ENCODE measurements at regions not wholly inside any gene's neighbourhood (a gene's known extent, or its start where the extent isn't known, plus 50 kb on each side); places are given as distances from the start of the nearest gene placed in this dataset.
"Not testable (repeated sequence)": the region's sequence is repeated elsewhere in the genome, so short reads cannot be mapped to it uniquely, and the experiment has no call there.

- DNase-seq (ENCODE audit: extremely low spot score, insufficient read length, low read depth): no peak
- FAIRE-seq: no peak
Observed at GRCh38 chr1:148363439-148363810, 119.7 kb downstream of the PPIAL4G start.

DNA sequence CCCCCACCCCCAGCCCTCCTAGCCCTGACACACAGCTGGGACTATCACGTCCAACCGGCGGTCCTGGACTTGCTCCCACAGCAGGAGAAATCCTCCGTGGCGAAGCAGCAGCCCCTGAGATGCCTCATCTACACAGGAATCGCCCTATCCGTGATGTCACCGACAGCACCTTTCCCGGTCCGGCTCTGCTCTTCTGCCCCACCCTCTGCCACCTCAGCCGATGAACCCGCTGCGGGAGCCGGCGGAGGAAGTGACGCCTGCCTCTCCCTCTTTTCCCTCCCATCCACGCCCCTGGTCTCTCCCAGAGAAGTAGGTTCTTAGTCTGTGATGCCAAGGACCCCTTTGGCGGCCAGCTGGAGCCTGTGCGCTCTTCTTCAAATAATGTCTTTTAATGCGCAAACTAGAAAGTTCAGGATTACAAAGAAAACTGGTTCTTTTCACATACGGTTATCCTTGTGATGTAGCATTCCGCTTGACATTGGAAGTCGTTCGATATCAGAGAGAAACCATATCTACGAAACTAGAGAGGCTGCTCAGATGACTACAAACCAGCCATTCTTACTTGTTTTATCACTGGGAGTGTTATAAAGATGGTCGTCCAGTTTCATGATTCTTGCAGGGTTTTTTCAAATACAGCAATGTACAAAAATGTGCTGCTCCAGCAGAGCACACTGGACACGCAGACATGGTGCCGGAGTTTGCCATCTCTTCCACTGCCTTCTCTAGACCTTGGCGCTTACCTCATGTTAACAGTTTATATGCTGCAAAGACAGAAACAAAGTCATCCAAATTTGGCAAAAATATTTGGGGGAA, 120.3 kb downstream of the PPIAL4G start:
- DNase-seq (ENCODE audit: extremely low spot score, insufficient read length, low read depth) (no peak), FAIRE-seq (no peak)

DNA sequence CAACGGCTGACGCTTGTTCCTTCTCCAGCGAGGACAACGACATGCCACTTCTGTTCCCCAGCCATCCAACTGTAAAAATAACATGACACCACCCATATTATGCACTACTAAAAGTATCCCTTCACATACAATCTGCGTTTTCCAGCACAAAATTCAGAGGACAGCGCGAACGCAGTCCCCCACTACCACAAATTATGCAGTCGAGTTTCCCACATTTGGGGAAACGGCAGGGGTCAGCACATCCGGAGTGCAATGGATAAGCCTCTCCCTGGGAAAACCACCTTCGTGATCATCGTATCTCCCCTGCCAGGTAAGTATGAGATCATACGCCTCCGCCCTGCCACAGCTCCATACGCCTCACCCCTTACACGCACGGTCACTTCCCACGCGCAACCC, 120.9 kb downstream of the PPIAL4G start:
- FAIRE-seq: no peak
- no peak for DNase-seq (ENCODE audit: extremely low spot score, insufficient read length, low read depth)

- DNase-seq (ENCODE audit: extremely low spot score, insufficient read length, low read depth): not testable (repeated sequence)
Observed at GRCh38 chr1:148361427-148362215, 121.5 kb downstream of the PPIAL4G start.

DNA sequence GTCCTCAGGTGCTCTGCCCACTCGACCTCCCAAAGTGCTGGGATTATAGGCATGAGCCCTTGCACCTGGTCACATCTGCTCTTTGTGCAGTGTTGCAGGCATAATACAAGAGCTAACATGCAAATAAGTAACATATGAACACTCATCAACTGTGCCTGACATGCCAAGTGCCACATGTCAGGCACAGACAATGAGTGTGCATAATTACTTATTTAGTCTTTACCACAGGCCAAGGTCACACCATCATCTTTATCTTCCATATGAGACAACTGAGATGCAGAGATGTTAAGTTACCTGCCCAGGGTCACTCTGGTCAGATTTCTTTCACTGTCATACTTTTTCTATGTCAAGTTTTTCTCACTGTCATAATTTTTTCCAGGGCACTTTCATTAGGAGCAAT, 126.1 kb downstream of the PPIAL4G start:
- FAIRE-seq (no peak), DNase-seq (ENCODE audit: extremely low spot score, insufficient read length, low read depth) (no peak)

More at GRCh38 chr1:148361427-148362215, 121.5 kb downstream of the PPIAL4G start:
- not testable (repeated sequence) for FAIRE-seq

GRCh38 chr1:148355976-148356375, 127.1 kb downstream of the PPIAL4G start:
- DNase-seq (ENCODE audit: extremely low spot score, insufficient read length, low read depth) (no peak), FAIRE-seq (no peak)

GRCh38 chr1:148354913-148355308, 128.2 kb downstream of the PPIAL4G start:
- DNase-seq (ENCODE audit: extremely low spot score, insufficient read length, low read depth) (no peak), FAIRE-seq (no peak)

DNA sequence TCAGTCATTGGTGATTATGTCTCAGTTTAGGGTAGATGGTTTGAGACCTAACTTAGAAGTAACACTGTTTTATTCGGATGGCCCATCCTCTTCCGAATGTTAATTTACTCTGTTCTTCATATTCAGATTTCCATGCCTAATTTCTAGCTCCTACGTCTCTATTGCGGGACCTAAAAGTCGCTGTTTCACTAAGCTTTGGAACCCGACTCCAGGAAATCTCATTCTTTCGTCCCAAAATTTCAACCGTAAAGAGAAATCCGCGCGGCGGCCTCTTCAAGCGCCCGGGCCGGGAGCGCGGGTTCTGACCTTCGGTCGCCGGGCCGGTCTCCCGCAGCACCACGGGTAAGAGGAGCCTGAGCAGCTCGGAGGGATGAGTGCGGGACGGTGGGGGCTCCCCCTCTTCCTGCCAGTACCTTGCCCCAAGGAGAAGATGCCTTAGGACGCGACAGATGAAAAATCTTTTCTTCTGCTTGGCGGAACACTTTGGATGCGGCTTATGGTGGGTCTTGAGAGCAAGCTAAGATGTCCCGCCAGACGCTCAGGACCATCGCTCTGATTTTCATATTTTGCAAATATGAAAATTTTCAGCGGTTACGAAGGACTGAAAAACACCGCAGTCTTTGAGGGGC, 128.7 kb downstream of the PPIAL4G start:
- DNase-seq (ENCODE audit: extremely low spot score, insufficient read length, low read depth) (no peak), FAIRE-seq (no peak)

GRCh38 chr1:148353461-148354283, 129.4 kb downstream of the PPIAL4G start:
- FAIRE-seq (no peak), DNase-seq (ENCODE audit: extremely low spot score, insufficient read length, low read depth) (no peak)

GRCh38 chr1:148352470-148353053, 130.5 kb downstream of the PPIAL4G start:
- FAIRE-seq: no peak
- no peak for DNase-seq (ENCODE audit: extremely low spot score, insufficient read length, low read depth)

DNA sequence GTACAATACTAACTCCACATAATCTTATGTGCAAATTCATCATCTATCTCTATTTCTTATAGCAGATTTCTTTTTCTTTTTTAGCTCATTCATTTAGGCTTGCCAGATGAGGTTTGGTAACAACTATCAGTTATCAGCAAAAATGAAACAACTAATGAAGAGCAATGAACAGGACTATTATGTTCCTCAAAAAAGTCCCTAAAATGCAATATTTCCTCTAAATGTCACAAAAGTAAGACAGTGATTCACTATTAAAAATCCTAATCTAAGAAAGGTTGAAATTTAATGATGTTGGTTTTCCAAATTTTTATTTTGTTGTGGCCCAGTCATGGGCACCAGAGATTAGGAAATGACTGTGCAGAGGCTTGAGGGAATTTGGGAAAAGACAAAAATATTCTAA, 135.3 kb downstream of the PPIAL4G start:
- FAIRE-seq: no peak

DNA sequence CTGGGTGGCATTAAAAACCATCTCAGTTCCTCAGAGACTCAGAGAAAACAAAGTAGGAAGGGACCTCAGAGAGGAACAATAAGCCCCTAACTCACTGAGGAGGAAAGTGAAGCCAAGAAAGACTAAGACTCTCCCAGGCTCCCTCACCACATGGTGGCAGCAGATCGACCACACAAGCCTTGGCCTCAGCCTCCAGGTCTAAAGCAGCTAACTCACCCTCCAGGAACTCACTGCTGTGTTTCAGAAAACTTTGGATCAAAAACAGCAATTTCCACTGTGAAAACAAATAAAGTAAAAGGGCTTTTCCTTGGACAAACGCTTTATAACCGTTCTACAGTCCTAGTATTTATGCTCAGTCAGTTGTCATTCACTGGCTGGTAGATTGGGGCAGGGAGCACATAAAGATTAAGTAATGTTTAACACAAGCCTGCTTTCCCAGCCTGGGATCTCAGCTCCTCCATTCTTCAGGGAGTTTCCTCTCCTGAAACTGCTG, 137.4 kb downstream of the PPIAL4G start:
- DNase-seq (ENCODE audit: extremely low spot score, insufficient read length, low read depth): not testable (repeated sequence)
- peak; percentile 54 for FAIRE-seq

More for the DNA sequence above, 135.3 kb downstream of the PPIAL4G start:
- DNase-seq (ENCODE audit: extremely low spot score, insufficient read length, low read depth): no peak

GRCh38 chr1:148344651-148345050, 138.5 kb downstream of the PPIAL4G start:
- DNase-seq (ENCODE audit: extremely low spot score, insufficient read length, low read depth); FAIRE-seq: not testable (repeated sequence)

DNA sequence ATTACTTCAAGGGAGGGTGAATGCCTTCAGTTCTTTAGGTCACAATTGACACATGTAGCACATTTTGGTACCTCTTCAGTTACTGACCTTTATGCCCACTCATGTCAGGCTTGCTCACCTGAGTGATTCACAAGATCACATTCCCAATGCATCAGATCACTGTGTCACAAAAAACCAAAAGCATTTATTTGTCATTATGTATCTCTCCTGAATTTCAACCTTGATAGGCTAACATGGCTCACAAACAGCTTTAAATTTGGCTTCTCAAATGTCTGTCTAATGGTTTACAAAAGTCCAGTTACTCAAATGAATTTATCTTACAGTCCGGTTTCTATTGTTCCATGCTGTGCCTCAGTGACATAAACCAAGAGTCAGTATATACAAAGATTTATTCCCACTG, 141.4 kb downstream of the PPIAL4G start:
- DNase-seq (ENCODE audit: extremely low spot score, insufficient read length, low read depth); FAIRE-seq: not testable (repeated sequence)

- not testable (repeated sequence) for FAIRE-seq; DNase-seq (ENCODE audit: extremely low spot score, insufficient read length, low read depth)
Observed at GRCh38 chr1:148336121-148336918, 146.8 kb downstream of the PPIAL4G start.

DNA sequence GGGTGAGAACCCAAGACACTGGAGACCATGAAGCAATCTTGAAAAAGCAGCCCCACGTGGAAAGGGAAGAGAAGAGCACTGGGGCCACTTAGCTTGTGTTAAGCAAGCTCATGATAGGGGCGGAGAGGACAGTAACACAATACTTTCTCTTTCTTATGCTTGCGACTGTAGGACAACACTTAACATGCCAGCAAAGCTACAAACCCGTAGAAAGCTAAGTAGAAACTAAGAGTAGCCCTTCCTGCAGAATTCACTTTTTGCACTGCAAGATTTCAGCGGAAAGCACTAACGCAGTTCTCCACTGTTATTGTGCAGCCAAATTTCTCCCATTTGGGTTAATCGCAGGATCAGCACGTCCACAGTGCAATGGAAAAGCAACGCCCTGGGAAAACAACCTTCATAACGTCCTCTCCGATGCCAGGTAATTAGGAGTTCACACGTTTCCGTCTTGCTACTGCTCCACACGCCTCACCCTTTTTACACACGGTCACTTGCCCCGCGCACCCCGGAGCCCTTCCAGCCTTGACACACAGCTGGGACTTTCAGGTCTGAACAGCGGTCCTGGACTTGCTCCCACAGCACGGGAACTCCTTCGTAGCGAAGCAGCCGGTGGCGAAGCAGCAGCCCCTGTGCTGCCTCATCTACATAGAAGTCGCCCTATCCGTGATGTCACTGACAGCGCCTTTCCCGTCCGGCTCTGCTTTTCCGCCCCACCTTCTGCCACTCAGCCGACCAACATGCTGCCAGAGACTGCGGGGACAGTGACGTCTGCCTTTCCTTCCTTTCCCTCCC, 148.6 kb downstream of the PPIAL4G start:
- peak; percentile 73 for FAIRE-seq
- peak; percentile 30 for DNase-seq (ENCODE audit: extremely low spot score, insufficient read length, low read depth)

DNA sequence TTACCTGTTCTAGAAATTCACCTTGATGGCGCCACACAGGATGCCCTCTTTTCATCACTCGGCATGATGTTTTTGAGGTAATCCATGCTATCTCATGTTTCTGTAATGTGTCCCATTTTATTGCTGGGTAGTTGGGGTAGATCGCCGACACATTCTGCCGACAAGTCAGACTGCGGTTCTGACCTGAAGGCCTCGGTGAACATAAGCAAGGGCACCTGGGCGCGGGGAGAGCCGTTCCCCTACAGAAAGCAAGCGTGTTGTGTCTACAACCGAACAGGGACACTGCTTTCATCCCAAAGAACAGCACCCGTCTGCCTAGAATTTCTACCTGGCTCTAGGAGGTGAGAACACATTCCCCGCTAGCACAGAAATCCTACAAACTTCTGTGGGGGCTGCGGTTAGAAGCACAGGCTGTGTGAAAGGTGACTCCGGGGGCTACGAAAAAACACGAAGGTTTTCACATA, 149.2 kb downstream of the PPIAL4G start:
- DNase-seq (ENCODE audit: extremely low spot score, insufficient read length, low read depth) (no peak), FAIRE-seq (no peak)

GRCh38 chr1:148328884-148329283, 154.2 kb downstream of the PPIAL4G start:
- FAIRE-seq: no peak
- no peak for DNase-seq (ENCODE audit: extremely low spot score, insufficient read length, low read depth)

All from GM18507 (cell line).